NCI-H2196 (cell line): ENCODE measurements at regions not wholly inside any gene's neighbourhood (a gene's known extent, or its start where the extent isn't known, plus 50 kb on each side); places are given as distances from the start of the nearest gene placed in this dataset.

ENCODE experiments used
- DNase-seq: peaks from one replicate; lab custom pipeline; 2025; ENCODE audit not compliant: unreplicated experiment; lab: John Stamatoyannopoulos, UW

DNA sequence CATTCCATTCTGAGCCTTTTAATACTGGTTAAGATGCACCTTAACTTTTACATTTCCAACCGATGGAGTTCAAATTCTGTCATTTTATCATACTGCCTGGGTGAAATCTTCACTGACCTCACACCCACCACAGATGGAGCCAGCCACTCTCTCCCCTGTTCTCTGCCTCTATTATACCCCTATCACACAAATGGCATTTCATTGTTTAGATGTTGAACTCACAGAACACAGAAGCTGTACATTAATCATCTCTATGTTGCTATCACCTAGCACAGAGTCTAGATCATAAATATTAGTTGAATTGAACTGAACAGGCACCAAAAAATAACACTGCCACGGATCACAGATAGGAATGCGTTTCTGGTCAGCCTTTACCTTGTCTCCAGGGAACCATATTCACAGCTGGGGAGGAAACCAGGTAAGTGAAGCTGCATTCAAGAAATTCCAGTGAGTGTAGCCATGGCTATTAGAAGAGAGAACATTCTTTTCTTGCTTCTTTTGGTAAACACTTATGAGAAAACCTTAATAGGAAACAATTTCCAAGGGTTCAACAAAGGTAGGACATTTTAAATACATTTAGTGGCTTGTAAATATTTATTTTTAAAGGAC, 194.9 kb upstream of the RMST start:
- no peak for DNase-seq

GRCh38 chr12:97272471-97272870, 190.1 kb upstream of the RMST start:
- DNase-seq = no peak

DNA sequence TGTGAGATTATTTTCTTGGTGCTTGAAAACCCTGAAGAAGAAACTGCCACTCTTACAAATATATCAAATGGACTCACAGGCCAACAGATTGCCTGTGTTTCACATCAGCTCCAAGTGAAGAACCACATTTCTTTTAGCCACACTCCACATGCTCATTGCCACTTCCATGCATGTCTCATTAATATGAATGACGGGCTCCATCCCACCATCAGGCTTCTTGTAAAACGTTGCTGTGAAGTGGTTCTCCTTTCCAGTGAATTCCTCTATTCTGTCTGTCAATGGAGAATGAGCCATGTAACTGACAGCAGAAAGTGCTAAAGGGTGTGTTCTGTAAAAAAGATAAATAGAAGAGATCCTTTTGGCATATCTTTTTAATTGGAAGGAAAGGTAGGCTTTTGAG, 188.2 kb upstream of the RMST start:
- no peak for DNase-seq

DNA sequence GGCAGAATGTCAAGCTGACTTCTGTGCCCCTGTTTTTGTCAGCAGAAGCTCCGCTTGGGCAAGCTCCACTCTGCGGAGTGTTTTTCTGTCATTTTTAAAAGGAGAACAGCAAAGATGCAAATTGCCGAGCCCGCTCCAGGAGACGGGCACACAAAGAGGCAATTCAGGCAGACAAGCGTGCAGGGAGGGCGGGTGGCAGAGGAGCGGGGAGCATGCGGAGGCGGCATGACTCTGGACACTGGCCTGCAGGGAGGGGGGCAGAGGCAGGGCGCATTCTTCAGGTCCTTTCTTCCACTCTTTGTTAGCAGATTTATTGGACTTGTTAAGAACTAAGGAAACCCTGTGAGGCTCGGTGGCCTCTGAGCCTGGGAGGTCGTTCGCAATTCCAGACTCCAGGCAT, 187.3 kb upstream of the RMST start:
- DNase-seq = no peak

DNA sequence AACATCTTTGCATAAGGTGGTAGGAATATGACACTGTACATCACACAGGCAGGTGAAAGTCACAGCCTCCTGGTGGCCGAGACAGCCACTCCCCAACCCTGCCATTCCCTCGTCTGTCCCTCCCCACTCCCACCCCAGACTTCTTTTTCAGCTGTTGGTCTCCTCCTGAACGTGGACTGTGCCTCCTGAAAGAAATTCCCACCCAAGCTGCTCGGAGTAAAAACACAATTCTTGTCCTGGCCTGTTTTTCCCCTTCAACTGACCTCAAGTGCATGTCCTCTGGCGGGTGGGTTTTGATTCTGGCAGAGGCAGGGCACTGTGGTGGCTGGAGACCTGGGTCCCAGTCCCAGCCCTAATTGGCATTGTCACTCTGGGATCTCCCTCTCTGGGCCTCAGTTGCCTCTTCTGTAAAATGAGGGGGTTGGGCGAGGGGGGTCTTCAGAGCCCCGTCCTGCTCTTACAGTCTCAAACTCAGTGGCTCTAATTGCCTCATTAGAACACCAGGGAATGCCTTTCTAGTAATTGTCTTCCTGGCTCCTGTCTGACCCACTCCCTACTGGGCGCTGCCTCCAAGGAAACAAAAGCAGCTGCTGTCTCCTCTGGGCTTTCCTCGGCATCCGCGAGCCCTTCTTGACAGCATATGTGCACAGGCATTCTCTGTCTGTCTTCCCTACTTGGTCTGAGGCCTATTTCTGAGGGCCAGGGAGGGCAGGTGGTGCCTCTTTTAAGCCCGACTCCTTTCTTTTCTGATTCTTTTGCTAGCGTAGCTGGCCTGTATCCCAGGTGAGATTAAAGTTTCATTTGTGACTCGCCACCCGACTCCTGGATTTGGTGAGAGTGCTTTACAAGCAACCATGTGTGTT, 186.6 kb upstream of the RMST start:
- no peak for DNase-seq

- no peak for DNase-seq
These were observed 185.8 kb upstream of the RMST start for GRCh38 chr12:97276661-97277429.

DNA sequence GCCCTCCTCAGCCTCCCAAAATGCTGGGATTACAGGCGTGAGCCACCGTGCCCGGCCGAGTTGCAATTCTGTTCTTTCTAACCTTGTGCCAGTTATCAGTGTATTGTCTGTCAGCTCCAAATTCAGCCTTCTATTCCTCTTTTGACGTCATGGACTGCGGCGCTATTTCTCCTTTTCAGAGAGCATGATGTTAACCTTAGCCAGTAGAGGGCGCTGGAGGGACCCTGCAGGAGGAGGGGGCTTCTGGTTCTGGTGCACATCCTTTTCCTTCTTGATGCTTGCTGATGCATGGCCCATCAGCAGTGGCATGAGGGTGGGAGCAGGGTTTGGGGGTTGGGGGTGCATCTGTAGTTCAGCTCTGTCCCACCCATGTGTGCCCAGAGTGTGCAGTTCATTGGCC, 179.3 kb upstream of the RMST start:
- no peak for DNase-seq

- no peak for DNase-seq
These were observed 174.1 kb upstream of the RMST start for GRCh38 chr12:97288531-97288930.

DNA sequence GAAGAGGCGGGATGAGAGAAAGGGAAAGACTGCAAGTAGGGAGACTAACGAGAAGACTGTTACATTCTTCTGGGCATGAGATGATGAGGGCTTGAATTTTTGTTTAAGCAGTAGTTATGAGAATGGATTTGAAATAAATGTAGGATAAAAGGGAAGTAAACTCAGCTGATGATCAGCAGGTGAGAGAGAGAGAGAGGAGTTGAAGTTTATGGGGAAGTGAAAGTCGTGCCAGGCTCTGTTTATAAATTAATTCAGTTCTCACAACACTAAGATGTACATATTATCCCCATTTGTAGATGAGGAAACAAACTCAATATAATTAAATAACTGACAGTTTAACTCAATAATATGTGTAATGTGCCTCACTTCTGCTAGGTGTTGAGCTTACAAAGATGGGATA, 170.0 kb upstream of the RMST start:
- DNase-seq = no peak

GRCh38 chr12:97293541-97293940, 169.1 kb upstream of the RMST start:
- no peak for DNase-seq

DNA sequence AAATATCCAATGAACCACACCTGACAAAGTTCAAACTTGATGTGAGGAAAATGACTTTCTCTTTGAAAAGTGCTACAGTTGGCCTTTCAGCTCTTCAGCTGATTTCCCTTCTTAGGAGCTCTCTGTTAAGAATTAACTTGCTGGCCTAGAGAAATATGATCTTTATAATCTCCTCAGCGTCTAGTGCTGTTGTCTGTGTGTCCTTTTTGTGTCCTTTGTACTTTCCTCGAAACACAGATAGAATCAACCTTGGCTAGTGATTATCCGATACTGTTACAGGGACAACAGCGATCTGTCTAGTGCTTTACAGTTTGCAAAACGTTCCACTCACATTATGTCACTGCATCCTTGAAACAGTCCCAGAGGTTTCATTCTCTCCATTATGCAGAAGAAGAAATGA, 162.8 kb upstream of the RMST start:
- DNase-seq = no peak

DNA sequence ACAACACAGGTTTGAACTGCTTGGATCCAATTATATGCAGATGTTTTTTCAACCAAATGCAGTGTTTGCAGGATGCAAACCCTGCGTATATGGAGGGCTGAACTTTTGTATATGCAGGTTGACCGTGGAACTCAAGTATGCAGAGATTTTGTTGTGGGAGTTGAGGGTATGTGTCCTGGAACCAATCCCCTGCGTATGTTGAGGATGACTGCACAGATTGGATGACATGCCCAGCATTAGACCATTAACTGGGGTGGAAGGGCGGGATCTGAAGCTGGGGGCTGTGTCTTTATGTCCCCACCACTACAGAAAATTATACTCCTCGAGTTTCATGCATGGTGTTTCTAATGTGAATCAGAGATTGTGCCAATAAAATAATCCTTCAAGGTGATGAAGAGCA, 162.2 kb upstream of the RMST start:
- DNase-seq = no peak

DNA sequence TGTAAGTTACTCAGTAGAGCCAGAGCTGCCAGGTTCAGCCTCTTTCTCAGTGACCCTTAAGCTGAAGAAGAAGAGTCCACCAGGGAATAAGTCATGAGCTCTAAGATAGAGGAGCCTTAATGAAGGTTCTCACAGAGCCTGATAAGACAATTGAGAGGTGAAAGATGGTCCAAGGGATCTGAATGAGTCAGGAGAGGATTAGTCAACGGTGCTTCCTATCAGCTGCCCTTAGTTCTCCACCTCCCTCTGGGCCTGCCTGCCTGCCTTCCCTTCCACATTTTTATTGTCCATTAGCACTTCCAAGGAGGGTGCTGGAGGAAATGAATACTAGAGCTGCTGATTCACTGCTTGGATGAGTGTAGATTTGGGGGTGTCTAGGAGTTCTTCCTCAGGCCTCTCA, 161.7 kb upstream of the RMST start:
- no peak for DNase-seq

- no peak for DNase-seq
These were observed 161.0 kb upstream of the RMST start for GRCh38 chr12:97301576-97301975.

- no peak for DNase-seq
These were observed 157.0 kb upstream of the RMST start for GRCh38 chr12:97305651-97306050.

DNA sequence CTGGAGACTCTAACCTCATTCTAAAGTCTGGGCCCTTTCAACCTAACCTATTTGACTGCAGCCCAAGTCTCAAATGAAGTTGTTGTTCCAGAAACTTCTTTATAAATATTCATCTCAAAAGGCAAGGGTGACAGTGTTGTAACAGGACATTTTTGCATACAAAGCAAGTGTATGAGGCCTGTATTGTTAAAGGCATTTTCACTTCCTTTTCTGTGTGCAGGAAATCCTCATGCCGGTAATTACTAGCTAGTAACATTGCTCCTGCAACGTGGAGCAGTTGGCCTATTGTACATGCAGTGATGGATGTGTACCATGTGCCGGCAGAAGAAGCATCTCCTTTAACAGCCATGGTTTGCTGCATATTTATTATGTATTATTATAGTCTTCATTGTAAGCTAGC, 156.5 kb upstream of the RMST start:
- no peak for DNase-seq

GRCh38 chr12:97308576-97309198, 153.9 kb upstream of the RMST start:
- DNase-seq = peak; percentile 10

DNA sequence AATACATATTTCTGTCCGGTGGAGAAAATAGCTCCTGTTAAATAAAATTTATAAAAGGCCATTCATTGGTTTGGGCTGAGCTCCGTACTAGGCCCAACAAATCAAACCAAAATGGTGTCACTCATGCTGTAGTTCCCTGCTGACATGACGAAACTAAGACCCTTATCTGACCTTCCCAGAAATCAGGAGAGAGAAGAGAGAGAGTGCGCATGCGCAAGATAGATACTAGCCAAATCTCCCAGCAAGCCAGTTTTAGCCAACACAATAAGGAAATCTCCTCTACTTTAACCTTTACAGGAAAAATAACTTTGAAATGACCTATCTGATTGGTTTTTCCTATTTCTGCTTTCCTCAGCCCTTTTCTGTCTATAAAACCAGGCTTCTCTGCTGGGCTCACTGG, 152.7 kb upstream of the RMST start:
- no peak for DNase-seq

GRCh38 chr12:97312570-97313135, 150.0 kb upstream of the RMST start:
- no peak for DNase-seq

- no peak for DNase-seq
These were observed 149.0 kb upstream of the RMST start for GRCh38 chr12:97313471-97314190.

- no peak for DNase-seq
These were observed 146.3 kb upstream of the RMST start for GRCh38 chr12:97316321-97316720.
